Fibroblast of skin of abdomen (primary cell): ENCODE measurements at regions not wholly inside any gene's neighbourhood (a gene's known extent, or its start where the extent isn't known, plus 50 kb on each side); places are given as distances from the start of the nearest gene placed in this dataset.
"Not testable (repeated sequence)": the region's sequence is repeated elsewhere in the genome, so short reads cannot be mapped to it uniquely, and the experiment has no call there.

ENCODE experiments used
- DNase-seq: peaks from one replicate; pipeline ENCODE4 v3.0.0-alpha.2; 2013

- no peak for DNase-seq
Measured at GRCh38 chr7:9719303-9719702, 1254.4 kb upstream of the PHF14 start.

- no peak for DNase-seq
Measured at GRCh38 chr7:9719721-9720120, 1254.0 kb upstream of the PHF14 start.

GRCh38 chr7:9725940-9726663 is 1247.6 kb upstream of the PHF14 start:
- not testable (repeated sequence) for DNase-seq

- not testable (repeated sequence) for DNase-seq
Measured at GRCh38 chr7:9726811-9727210, 1246.9 kb upstream of the PHF14 start.

GRCh38 chr7:9727467-9727869 is 1246.2 kb upstream of the PHF14 start:
- not testable (repeated sequence) for DNase-seq

- DNase-seq = not testable (repeated sequence)
Measured at GRCh38 chr7:9728014-9728657, 1245.5 kb upstream of the PHF14 start.

GRCh38 chr7:9752033-9752432 is 1221.6 kb upstream of the PHF14 start:
- DNase-seq = no peak

- DNase-seq = no peak
Measured at GRCh38 chr7:9761224-9761623, 1212.4 kb upstream of the PHF14 start.

- DNase-seq = no peak
Measured at GRCh38 chr7:9776900-9777299, 1196.8 kb upstream of the PHF14 start.

- no peak for DNase-seq
Measured at GRCh38 chr7:9778367-9778766, 1195.3 kb upstream of the PHF14 start.

GRCh38 chr7:9781710-9782109 is 1192.0 kb upstream of the PHF14 start:
- no peak for DNase-seq

- DNase-seq = no peak
Measured at GRCh38 chr7:9782275-9782674, 1191.4 kb upstream of the PHF14 start.

- no peak for DNase-seq
Measured at GRCh38 chr7:9785211-9785610, 1188.5 kb upstream of the PHF14 start.

GRCh38 chr7:9796241-9796640 is 1177.4 kb upstream of the PHF14 start:
- no peak for DNase-seq

GRCh38 chr7:9822458-9823290 is 1151.0 kb upstream of the PHF14 start:
- DNase-seq = no peak

- DNase-seq = no peak
Measured at GRCh38 chr7:9835199-9835598, 1138.5 kb upstream of the PHF14 start.

GRCh38 chr7:9836671-9837070 is 1137.0 kb upstream of the PHF14 start:
- DNase-seq = no peak

GRCh38 chr7:9842301-9842700 is 1131.4 kb upstream of the PHF14 start:
- no peak for DNase-seq

- no peak for DNase-seq
Measured at GRCh38 chr7:9846902-9847301, 1126.8 kb upstream of the PHF14 start.

- no peak for DNase-seq
Measured at GRCh38 chr7:9854605-9855004, 1119.1 kb upstream of the PHF14 start.

- no peak for DNase-seq
Measured at GRCh38 chr7:9856668-9857067, 1117.0 kb upstream of the PHF14 start.

GRCh38 chr7:9863545-9863944 is 1110.1 kb upstream of the PHF14 start:
- DNase-seq = no peak

- DNase-seq = no peak
Measured at GRCh38 chr7:9869151-9869550, 1104.5 kb upstream of the PHF14 start.

GRCh38 chr7:9869566-9869965 is 1104.1 kb upstream of the PHF14 start:
- no peak for DNase-seq
